ENCODE measurements at regions not wholly inside any gene's neighbourhood (a gene's known extent, or its start where the extent isn't known, plus 50 kb on each side); places are given as distances from the start of the nearest gene placed in this dataset.

DNA sequence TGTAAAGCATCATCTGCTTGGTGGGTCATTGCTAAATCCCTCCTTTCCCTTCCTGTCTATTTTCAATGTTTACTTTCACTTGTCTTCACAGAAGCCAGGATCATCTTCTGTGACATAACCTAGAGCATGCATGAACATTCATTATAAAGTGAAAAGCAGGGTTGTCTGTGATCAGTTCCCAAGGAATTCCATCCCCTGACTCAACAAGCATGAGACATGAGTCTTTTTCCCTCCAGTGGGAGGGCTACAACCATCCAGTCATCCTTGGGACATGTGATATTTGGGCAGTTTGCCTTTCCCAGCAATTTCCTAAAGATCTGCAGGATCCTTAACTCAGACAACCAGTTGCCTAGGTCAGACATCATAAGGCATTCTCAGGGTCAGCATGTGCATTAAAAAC, 166.3 kb upstream of the TMEM196 start:
- TF ChIP-seq POLR2A (IDR thresholded peaks at IDR 0.05; ENCODE audit: low read length) (no peak), GATA1 (IDR thresholded peaks at IDR 0.05; ENCODE audit: low read depth, low read length) (no peak)

Data from erythroblast (primary cell).